ENCODE measurements at regions not wholly inside any gene's neighbourhood (a gene's known extent, or its start where the extent isn't known, plus 50 kb on each side); places are given as distances from the start of the nearest gene placed in this dataset.

- TF ChIP-seq CTCF (IDR thresholded peaks at IDR 0.05; ENCODE audit: low read depth, low read length), result no peak
- TF ChIP-seq POLR2A (IDR thresholded peaks at IDR 0.05; ENCODE audit: extremely low read depth, insufficient read length), result no peak
- TF ChIP-seq MYC (IDR thresholded peaks at IDR 0.05; ENCODE audit: low read depth, low read length), result no peak
- no peak for TF ChIP-seq MAX (IDR thresholded peaks at IDR 0.05; ENCODE audit: low read depth, low read length)
- no peak for DNase-seq (ENCODE audit: low read depth)
These were observed 521.9 kb upstream of the PROK2 start for GRCh38 chr3:72306800-72307341.

GRCh38 chr3:72303926-72304325, 519.0 kb upstream of the PROK2 start:
- H3K4me3 ChIP-seq (ENCODE audit: low read depth, low read length), result no peak overlapping the region
- DNase-seq (ENCODE audit: low read depth), result no peak
- TF ChIP-seq MYC (IDR thresholded peaks at IDR 0.05; ENCODE audit: low read depth, low read length) (no peak), MAX (IDR thresholded peaks at IDR 0.05; ENCODE audit: low read depth, low read length) (no peak), CTCF (IDR thresholded peaks at IDR 0.05; ENCODE audit: low read depth, low read length) (no peak), POLR2A (IDR thresholded peaks at IDR 0.05; ENCODE audit: extremely low read depth, insufficient read length) (no peak)

More at GRCh38 chr3:72306800-72307341, 521.9 kb upstream of the PROK2 start:
- no peak overlapping the region for H3K4me3 ChIP-seq (ENCODE audit: low read depth, low read length)

- no peak for DNase-seq (ENCODE audit: low read depth)
- no peak for TF ChIP-seq POLR2A (IDR thresholded peaks at IDR 0.05; ENCODE audit: extremely low read depth, insufficient read length)
- no peak for TF ChIP-seq CTCF (IDR thresholded peaks at IDR 0.05; ENCODE audit: low read depth, low read length)
- TF ChIP-seq MYC (IDR thresholded peaks at IDR 0.05; ENCODE audit: low read depth, low read length), result no peak
- no peak for TF ChIP-seq MAX (IDR thresholded peaks at IDR 0.05; ENCODE audit: low read depth, low read length)
- no peak overlapping the region for H3K4me3 ChIP-seq (ENCODE audit: low read depth, low read length)
These were observed 516.8 kb upstream of the PROK2 start for GRCh38 chr3:72301779-72302178.

GRCh38 chr3:72300621-72301020, 515.7 kb upstream of the PROK2 start:
- no peak for DNase-seq (ENCODE audit: low read depth)
- H3K4me3 ChIP-seq (ENCODE audit: low read depth, low read length), result no peak overlapping the region
- TF ChIP-seq CTCF (IDR thresholded peaks at IDR 0.05; ENCODE audit: low read depth, low read length) (no peak), MAX (IDR thresholded peaks at IDR 0.05; ENCODE audit: low read depth, low read length) (no peak), MYC (IDR thresholded peaks at IDR 0.05; ENCODE audit: low read depth, low read length) (no peak), POLR2A (IDR thresholded peaks at IDR 0.05; ENCODE audit: extremely low read depth, insufficient read length) (no peak)

- no peak for DNase-seq (ENCODE audit: low read depth)
- no peak overlapping the region for H3K4me3 ChIP-seq (ENCODE audit: low read depth, low read length)
- no peak for TF ChIP-seq CTCF (IDR thresholded peaks at IDR 0.05; ENCODE audit: low read depth, low read length)
- TF ChIP-seq MAX (IDR thresholded peaks at IDR 0.05; ENCODE audit: low read depth, low read length), result no peak
- no peak for TF ChIP-seq POLR2A (IDR thresholded peaks at IDR 0.05; ENCODE audit: extremely low read depth, insufficient read length)
- no peak for TF ChIP-seq MYC (IDR thresholded peaks at IDR 0.05; ENCODE audit: low read depth, low read length)
These were observed 514.9 kb upstream of the PROK2 start for GRCh38 chr3:72299823-72300222.
